ENCODE measurements at regions not wholly inside any gene's neighbourhood (a gene's known extent, or its start where the extent isn't known, plus 50 kb on each side); places are given as distances from the start of the nearest gene placed in this dataset.

DNA sequence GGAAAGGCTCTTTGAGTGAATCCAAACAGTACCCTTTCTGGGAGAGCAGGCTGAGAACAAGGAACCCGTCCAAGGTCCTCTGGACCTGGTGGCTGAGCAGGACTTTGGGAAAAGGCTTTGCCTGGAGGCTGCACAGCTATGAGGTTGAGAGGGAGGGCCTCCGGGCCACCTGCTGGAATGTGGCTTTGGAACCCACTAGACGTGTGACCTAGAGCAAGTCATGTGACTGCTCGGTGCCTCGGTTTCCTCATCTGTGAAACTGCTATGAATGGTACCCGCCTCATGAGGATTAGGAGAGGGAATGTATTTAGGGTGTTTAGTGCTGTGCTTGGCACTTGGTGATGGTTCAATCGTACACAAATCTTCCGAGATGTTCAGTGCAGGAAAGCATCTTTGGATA lies 50.4 kb downstream of the HAPSTR1 start:
- CTCF ChIA-PET, result no interaction called here
- BruUV-seq (replicated peaks), result no TSS peak

DNA sequence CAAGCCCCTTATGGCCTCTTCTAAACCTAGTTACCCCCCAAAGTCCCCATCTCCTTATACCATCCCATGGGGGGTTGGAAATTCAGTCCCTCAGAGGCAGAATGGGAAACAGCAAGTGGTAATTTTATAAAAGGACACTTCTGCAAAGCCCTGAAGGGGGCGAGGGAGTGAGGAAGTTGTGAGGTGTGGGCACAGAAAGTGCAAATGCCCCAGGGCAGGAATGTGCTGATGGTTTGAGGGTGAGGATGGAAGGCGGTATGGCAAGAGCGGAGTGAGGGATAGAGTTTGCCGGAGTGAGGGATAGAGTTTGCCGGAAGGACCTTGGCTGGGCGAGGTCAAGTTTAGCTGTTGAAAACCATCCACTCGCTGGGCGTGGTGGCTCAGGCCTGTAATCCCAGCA lies 52.7 kb downstream of the HAPSTR1 start:
- DNase-seq, result no peak
- H3K4me3 Mint-ChIP-seq (ENCODE audit: low read depth, unreplicated experiment), result no peak overlapping the region
- H3K9me3 Mint-ChIP-seq (ENCODE audit: low read depth, unreplicated experiment), result no peaks in the 10 kb centered on the region
- H3K27ac Mint-ChIP-seq (ENCODE audit: unreplicated experiment), result no peak overlapping the region
- no TSS peak for BruUV-seq (replicated peaks)
- H3K36me3 Mint-ChIP-seq (ENCODE audit: insufficient read depth, unreplicated experiment), result peaks cover 4% of the 10 kb centered on the region
- TF ChIP-seq, protein P1, sequence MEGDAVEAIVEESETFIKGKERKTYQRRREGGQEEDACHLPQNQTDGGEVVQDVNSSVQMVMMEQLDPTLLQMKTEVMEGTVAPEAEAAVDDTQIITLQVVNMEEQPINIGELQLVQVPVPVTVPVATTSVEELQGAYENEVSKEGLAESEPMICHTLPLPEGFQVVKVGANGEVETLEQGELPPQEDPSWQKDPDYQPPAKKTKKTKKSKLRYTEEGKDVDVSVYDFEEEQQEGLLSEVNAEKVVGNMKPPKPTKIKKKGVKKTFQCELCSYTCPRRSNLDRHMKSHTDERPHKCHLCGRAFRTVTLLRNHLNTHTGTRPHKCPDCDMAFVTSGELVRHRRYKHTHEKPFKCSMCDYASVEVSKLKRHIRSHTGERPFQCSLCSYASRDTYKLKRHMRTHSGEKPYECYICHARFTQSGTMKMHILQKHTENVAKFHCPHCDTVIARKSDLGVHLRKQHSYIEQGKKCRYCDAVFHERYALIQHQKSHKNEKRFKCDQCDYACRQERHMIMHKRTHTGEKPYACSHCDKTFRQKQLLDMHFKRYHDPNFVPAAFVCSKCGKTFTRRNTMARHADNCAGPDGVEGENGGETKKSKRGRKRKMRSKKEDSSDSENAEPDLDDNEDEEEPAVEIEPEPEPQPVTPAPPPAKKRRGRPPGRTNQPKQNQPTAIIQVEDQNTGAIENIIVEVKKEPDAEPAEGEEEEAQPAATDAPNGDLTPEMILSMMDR (IDR thresholded peaks at IDR 0.05; ENCODE audit: unreplicated experiment), result no peak
- intact Hi-C loops (cut with micrococcal nuclease; ENCODE audit: unreplicated experiment), result no loop called here
- H3K4me1 Mint-ChIP-seq (ENCODE audit: low read depth, unreplicated experiment), result no peaks in the 10 kb centered on the region
- CTCF ChIA-PET, result interaction anchor here (0.8 kb wide), 1 partner anchor 199 kb away, joined by 5 read pairs; no protein-coding TSS in a partner anchor
- H3K27me3 Mint-ChIP-seq (ENCODE audit: unreplicated experiment), result peaks cover 17% of the 10 kb centered on the region

More for the DNA sequence above, 50.4 kb downstream of the HAPSTR1 start:
- TF ChIP-seq, protein P1 (IDR thresholded peaks at IDR 0.05; ENCODE audit: unreplicated experiment), result no peak
- H3K4me3 Mint-ChIP-seq (ENCODE audit: low read depth, unreplicated experiment), result no peak overlapping the region
- no peaks in the 10 kb centered on the region for H3K4me1 Mint-ChIP-seq (ENCODE audit: low read depth, unreplicated experiment)
- no peaks in the 10 kb centered on the region for H3K9me3 Mint-ChIP-seq (ENCODE audit: low read depth, unreplicated experiment)
- no peak overlapping the region for H3K27ac Mint-ChIP-seq (ENCODE audit: unreplicated experiment)
- H3K36me3 Mint-ChIP-seq (ENCODE audit: insufficient read depth, unreplicated experiment), result peaks cover 11% of the 10 kb centered on the region
- intact Hi-C loops (cut with micrococcal nuclease; ENCODE audit: unreplicated experiment), result no loop called here
- no peak for DNase-seq
- peaks cover 29% of the 10 kb centered on the region for H3K27me3 Mint-ChIP-seq (ENCODE audit: unreplicated experiment)

DNA sequence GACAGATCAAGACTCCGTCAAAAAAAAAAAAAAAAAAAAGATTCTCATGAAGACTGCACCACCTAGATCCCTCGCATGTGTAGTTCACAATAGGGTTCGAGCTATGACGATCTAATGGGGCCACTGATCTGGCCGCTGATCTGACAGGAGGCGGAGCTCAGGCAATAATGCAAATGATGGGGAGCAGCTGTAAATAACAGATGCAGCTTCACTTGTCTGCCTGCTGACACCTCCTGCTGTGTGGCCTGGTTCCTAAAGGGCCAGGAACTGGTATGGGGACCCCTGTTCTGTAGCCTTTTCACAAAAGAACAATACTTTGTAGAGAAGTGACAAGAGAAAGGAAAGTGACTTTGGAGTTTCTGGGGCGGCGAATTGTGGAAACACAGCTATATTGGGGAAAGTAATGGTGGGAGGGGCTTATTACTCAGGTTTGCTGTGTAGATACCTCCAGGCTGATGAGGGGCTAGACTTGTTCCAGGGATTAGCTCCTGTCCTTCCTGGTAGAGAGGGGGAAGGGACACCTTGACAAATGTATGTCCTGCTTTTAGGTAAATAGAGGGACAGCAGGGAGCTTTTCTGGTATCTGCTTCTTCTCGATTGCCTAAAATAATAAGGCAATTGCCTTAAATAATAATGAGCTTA lies 57.1 kb downstream of the HAPSTR1 start:
- Mint-ChIP-seq H3K27me3 (ENCODE audit: unreplicated experiment) (peaks cover 13% of the 10 kb centered on the region), H3K4me3 (ENCODE audit: low read depth, unreplicated experiment) (no peak overlapping the region), H3K27ac (ENCODE audit: unreplicated experiment) (no peak overlapping the region), H3K4me1 (ENCODE audit: low read depth, unreplicated experiment) (no peaks in the 10 kb centered on the region), H3K36me3 (ENCODE audit: insufficient read depth, unreplicated experiment) (no peaks in the 10 kb centered on the region), H3K9me3 (ENCODE audit: low read depth, unreplicated experiment) (peaks cover 3% of the 10 kb centered on the region)
- no peak for DNase-seq
- intact Hi-C loops (cut with micrococcal nuclease; ENCODE audit: unreplicated experiment), result no loop called here
- BruUV-seq (replicated peaks), result no TSS peak
- TF ChIP-seq, protein P1 (IDR thresholded peaks at IDR 0.05; ENCODE audit: unreplicated experiment), result no peak
- CTCF ChIA-PET, result interaction anchor here (2.4 kb wide), 1 partner anchor 10 kb away, joined by 6 read pairs; no protein-coding TSS in a partner anchor

DNA sequence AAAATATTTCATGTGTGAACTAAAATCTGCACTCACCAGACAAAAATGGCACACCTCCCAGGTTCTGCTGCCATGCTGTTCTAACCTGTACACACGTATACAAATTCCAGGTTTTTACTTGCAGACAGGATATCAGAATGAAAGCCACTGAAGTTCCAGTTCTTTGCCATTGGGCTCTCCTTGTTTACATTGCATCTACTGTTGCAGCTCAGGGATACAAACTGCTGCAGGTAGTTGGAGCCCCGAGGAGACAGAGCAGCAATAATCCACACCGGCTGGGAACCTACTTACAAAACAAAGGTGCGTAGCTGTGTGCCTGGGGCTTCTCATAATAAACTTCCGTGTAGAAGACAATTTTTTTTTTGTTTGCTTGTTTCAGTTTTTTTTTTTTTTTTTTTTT lies 59.6 kb downstream of the HAPSTR1 start:
- Mint-ChIP-seq H3K27me3 (ENCODE audit: unreplicated experiment) (peaks cover 24% of the 10 kb centered on the region), H3K4me1 (ENCODE audit: low read depth, unreplicated experiment) (no peaks in the 10 kb centered on the region), H3K27ac (ENCODE audit: unreplicated experiment) (no peak overlapping the region), H3K9me3 (ENCODE audit: low read depth, unreplicated experiment) (peaks cover 7% of the 10 kb centered on the region), H3K36me3 (ENCODE audit: insufficient read depth, unreplicated experiment) (no peaks in the 10 kb centered on the region), H3K4me3 (ENCODE audit: low read depth, unreplicated experiment) (no peak overlapping the region)
- no TSS peak for BruUV-seq (replicated peaks)
- no peak for DNase-seq
- TF ChIP-seq, protein P1 (IDR thresholded peaks at IDR 0.05; ENCODE audit: unreplicated experiment), result no peak
- CTCF ChIA-PET, result interaction anchor here (1.0 to 1.8 kb wide), 2 partner anchors 12 to 16 kb away, joined by 3 to 5 read pairs; no protein-coding TSS in a partner anchor
- intact Hi-C loops (cut with micrococcal nuclease; ENCODE audit: unreplicated experiment), result no loop called here

All from Calu3 (cell line).